ENCODE measurements at regions not wholly inside any gene's neighbourhood (a gene's known extent, or its start where the extent isn't known, plus 50 kb on each side); places are given as distances from the start of the nearest gene placed in this dataset.

GRCh38 chr12:67752226-67752732, 103.7 kb downstream of the DYRK2 start:
- Histone ChIP-seq H3K36me3 (ENCODE audit: control insufficient read depth, insufficient read depth, low read length) (no peaks in the 10 kb centered on the region), H3K27me3 (ENCODE audit: control insufficient read depth, insufficient read depth, low read length) (no peaks in the 10 kb centered on the region), H3K4me3 (ENCODE audit: low read depth, low read length) (no peak overlapping the region)
- DNase-seq (ENCODE audit: low read depth): no peak
- TF ChIP-seq CTCF (IDR thresholded peaks at IDR 0.05; ENCODE audit: insufficient read depth, low read length, poor library complexity, severe bottlenecking): no peak

DNA sequence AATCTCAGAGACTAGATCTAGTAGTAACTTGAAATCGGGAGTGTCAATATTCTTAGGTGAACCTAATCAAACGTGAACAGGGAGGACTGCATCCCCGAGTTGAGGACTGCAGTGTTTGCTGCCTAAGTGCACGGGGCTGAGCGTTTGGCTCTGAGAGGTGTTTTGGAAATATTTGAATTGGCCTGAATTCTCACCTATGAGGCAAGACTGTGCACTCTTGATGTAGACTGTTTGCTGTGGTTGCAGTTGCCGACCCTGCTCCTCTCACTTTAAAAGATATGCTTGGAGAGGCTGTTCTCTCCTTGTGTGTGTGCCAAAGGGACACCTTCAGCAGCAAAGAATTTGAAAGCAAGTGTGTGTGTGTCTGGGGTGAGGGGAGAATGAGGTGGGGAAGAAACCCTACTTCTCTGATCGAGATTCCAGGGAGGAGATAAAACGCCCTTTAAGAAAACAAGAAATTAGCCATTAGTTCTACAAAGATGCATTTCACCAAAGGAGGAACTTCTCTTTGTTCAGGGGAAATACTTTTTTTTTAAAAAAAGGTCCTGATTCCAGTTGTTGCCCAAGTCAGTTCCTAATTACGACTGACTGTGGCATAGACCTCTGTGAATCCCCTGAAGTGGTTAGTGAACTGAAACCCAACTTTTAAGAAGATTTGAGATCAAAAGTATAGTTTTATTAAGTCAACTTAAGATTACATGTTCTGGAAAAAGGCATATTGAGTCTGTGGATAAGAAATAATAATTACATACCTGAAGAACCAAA, 106.6 kb downstream of the DYRK2 start:
- TF ChIP-seq CTCF (IDR thresholded peaks at IDR 0.05; ENCODE audit: insufficient read depth, low read length, poor library complexity, severe bottlenecking): no peak
- H3K36me3 ChIP-seq (ENCODE audit: control insufficient read depth, insufficient read depth, low read length): no peaks in the 10 kb centered on the region
- H3K4me3 ChIP-seq (ENCODE audit: low read depth, low read length): no peak overlapping the region
- H3K27me3 ChIP-seq (ENCODE audit: control insufficient read depth, insufficient read depth, low read length): no peaks in the 10 kb centered on the region
- no peak for DNase-seq (ENCODE audit: low read depth)

GRCh38 chr12:67757651-67758050, 109.1 kb downstream of the DYRK2 start:
- H3K4me3 ChIP-seq (ENCODE audit: low read depth, low read length): no peak overlapping the region
- no peak for DNase-seq (ENCODE audit: low read depth)
- TF ChIP-seq CTCF (IDR thresholded peaks at IDR 0.05; ENCODE audit: insufficient read depth, low read length, poor library complexity, severe bottlenecking): no peak
- H3K27me3 ChIP-seq (ENCODE audit: control insufficient read depth, insufficient read depth, low read length): no peaks in the 10 kb centered on the region
- no peaks in the 10 kb centered on the region for H3K36me3 ChIP-seq (ENCODE audit: control insufficient read depth, insufficient read depth, low read length)

DNA sequence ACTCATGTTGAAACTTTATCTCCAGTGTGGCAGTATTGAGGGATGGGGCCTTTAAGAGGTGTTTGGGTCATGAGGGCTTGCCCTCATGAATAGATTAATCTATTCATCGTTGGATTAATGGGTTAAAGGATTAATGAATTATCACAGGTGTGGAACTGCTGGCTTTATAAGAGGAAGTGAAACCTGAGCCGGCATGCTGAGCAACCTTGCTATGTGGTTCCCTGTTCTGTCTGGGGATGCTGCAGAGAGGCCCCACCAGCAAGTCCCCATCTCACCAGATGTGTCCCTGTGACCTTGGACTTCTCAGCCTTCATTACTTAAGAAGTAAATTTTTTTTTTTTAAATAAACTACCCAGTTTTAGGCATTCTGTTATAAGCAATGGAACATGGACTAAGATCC, 109.6 kb downstream of the DYRK2 start:
- Histone ChIP-seq H3K4me3 (ENCODE audit: low read depth, low read length) (no peak overlapping the region), H3K27me3 (ENCODE audit: control insufficient read depth, insufficient read depth, low read length) (no peaks in the 10 kb centered on the region), H3K36me3 (ENCODE audit: control insufficient read depth, insufficient read depth, low read length) (no peaks in the 10 kb centered on the region)

DNA sequence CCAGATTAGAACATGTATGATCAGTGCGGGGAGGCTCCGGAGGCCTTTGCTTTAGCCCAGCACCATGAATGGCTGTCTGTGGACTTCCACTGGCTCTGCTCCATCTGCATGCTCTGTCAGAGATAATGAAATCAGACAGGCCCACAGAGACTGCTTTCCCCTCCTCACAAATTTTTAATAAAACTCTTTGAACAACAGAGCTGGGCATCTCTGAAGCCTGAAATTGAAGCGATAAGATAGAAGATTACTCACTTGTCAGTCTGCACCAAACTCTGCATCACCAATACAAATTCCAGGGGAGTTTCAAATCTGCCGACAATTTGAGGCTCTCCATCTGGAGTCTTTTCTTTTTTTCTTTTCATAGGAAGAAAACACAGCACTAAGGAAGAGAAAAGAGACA, 110.0 kb downstream of the DYRK2 start:
- no peak for DNase-seq (ENCODE audit: low read depth)
- H3K4me3 ChIP-seq (ENCODE audit: low read depth, low read length): no peak overlapping the region
- TF ChIP-seq CTCF (IDR thresholded peaks at IDR 0.05; ENCODE audit: insufficient read depth, low read length, poor library complexity, severe bottlenecking): no peak
- no peaks in the 10 kb centered on the region for H3K36me3 ChIP-seq (ENCODE audit: control insufficient read depth, insufficient read depth, low read length)
- no peaks in the 10 kb centered on the region for H3K27me3 ChIP-seq (ENCODE audit: control insufficient read depth, insufficient read depth, low read length)

More for the DNA sequence above, 109.6 kb downstream of the DYRK2 start:
- no peak for TF ChIP-seq CTCF (IDR thresholded peaks at IDR 0.05; ENCODE audit: insufficient read depth, low read length, poor library complexity, severe bottlenecking)
- DNase-seq (ENCODE audit: low read depth): no peak

DNA sequence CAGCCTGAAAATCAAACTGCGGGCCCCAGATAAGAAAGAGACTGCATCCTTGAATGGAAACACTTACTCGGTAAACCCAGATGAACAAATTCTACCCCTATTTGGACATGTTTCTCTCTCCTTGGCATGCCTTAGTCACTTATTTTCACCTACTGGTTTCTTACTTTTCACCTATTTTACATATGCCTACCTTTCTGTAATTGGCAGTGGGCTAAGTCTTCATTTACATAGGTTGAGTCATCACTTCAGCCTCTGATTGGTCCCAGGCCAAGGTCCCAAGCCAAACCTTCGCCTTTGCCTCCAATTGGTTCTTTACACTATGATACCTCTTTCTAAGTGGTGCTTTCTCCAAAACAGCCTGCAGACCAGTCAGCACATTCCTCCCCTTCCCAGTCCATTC, 111.3 kb downstream of the DYRK2 start:
- DNase-seq (ENCODE audit: low read depth): no peak
- Histone ChIP-seq H3K36me3 (ENCODE audit: control insufficient read depth, insufficient read depth, low read length) (no peaks in the 10 kb centered on the region), H3K4me3 (ENCODE audit: low read depth, low read length) (no peak overlapping the region), H3K27me3 (ENCODE audit: control insufficient read depth, insufficient read depth, low read length) (no peaks in the 10 kb centered on the region)
- no peak for TF ChIP-seq CTCF (IDR thresholded peaks at IDR 0.05; ENCODE audit: insufficient read depth, low read length, poor library complexity, severe bottlenecking)
